ENCODE measurements at regions not wholly inside any gene's neighbourhood (a gene's known extent, or its start where the extent isn't known, plus 50 kb on each side); places are given as distances from the start of the nearest gene placed in this dataset.

GRCh38 chr18:21933931-21934765, 193.6 kb downstream of the MIB1 start (continued):
- TF ChIP-seq ZHX2 (IDR thresholded peaks at IDR 0.05; ENCODE audit: low read depth) (no peak), ZHX2 (CRISPR knock-in tag; IDR thresholded peaks at IDR 0.05; ENCODE audit: borderline replicate concordance) (no peak)

- peaks cover 0 to 4% of the 10 kb centered on the region in 2 experiments; a peak in 1 of 5 replicates for H3K27me3 ChIP-seq (ENCODE audit: control insufficient read depth in 1 of 2, insufficient read depth in 2 of 2, low read length in 2 of 2)
- no peak for FAIRE-seq
- no peak overlapping the region for H2AFZ ChIP-seq (ENCODE audit: low read length)
- in situ Hi-C loops (cut with HindIII; ENCODE audit: extremely low pct_ligation_motif_present, low pct_unique_long_range_greater_than_20kb) (no loop called here), intact Hi-C loops (cut with micrococcal nuclease; ENCODE audit: unreplicated experiment) (no loop called here)
- no peaks in the 10 kb centered on the region for H3K9me3 ChIP-seq (ENCODE audit: low read length)
- no peak overlapping the region for H3K4me3 ChIP-seq (replicated peaks in 1 of 3; ENCODE audit: insufficient read depth in 1 of 3, low read depth in 2 of 3, low read length in 3 of 3)
- H3K79me2 ChIP-seq (ENCODE audit: insufficient read depth, low read length), result no peaks in the 10 kb centered on the region
- no peak overlapping the region for H3K4me2 ChIP-seq (ENCODE audit: low read depth, low read length)
- no peak for ATAC-seq
- H4K20me1 ChIP-seq (ENCODE audit: insufficient read depth, low read length), result no peaks in the 10 kb centered on the region
- no TSS peak for BruUV-seq (replicated peaks)
- DNase-seq (ENCODE audit: low spot score), result no peak
- no peaks in the 10 kb centered on the region for H3K36me3 ChIP-seq (replicated peaks in 1 of 2; ENCODE audit: control insufficient read depth in 1 of 2, insufficient read depth in 2 of 2, low read length in 2 of 2)
- no peak overlapping the region for H3K27ac ChIP-seq (ENCODE audit: extremely low read length, insufficient read depth, low read length)
- WGBS (ENCODE audit: low lambda C conversion rate), result 19% methylated on average over 4 of the region's 4 CpGs
- POLR2A ChIA-PET, result no interaction called here
- no peaks in the 10 kb centered on the region for H3K4me1 ChIP-seq (ENCODE audit: insufficient read depth, low read length)
- no peak overlapping the region for H3K9ac ChIP-seq (ENCODE audit: insufficient read depth, low read depth, low read length)
- CTCF ChIA-PET (ENCODE audit: low intra/inter-chr PET ratio, low total read pairs), result no interaction called here
- TF ChIP-seq PRDM10 (CRISPR knock-in tag; IDR thresholded peaks at IDR 0.05; ENCODE audit: low read depth) (no peak), TARDBP (CRISPR knock-in tag; IDR thresholded peaks at IDR 0.05) (no peak), ZBTB14 (CRISPR knock-in tag; IDR thresholded peaks at IDR 0.05) (no peak), ZFP62 (CRISPR knock-in tag; IDR thresholded peaks at IDR 0.05) (no peak), ZNF687 (CRISPR knock-in tag; IDR thresholded peaks at IDR 0.05) (no peak)
Measured at GRCh38 chr18:21934766-21935015, 194.1 kb downstream of the MIB1 start.
